ENCODE measurements at regions not wholly inside any gene's neighbourhood (a gene's known extent, or its start where the extent isn't known, plus 50 kb on each side); places are given as distances from the start of the nearest gene placed in this dataset.
"Not testable (repeated sequence)": the region's sequence is repeated elsewhere in the genome, so short reads cannot be mapped to it uniquely, and the experiment has no call there.

GRCh38 chr12:129959889-129960288 is 56.1 kb upstream of the TMEM132D start:
- no peak for DNase-seq (ENCODE audit: low read depth)

- no peak for DNase-seq (ENCODE audit: low read depth)
Observed at GRCh38 chr12:129961091-129961490, 57.3 kb upstream of the TMEM132D start.

- no peak for DNase-seq (ENCODE audit: low read depth)
Observed at GRCh38 chr12:129961856-129962255, 58.0 kb upstream of the TMEM132D start.

GRCh38 chr12:129964300-129964699 is 60.5 kb upstream of the TMEM132D start:
- DNase-seq (ENCODE audit: low read depth) = no peak

- no peak for DNase-seq (ENCODE audit: low read depth)
Observed at GRCh38 chr12:129964826-129965457, 61.1 kb upstream of the TMEM132D start.

GRCh38 chr12:129966146-129966995 is 62.5 kb upstream of the TMEM132D start:
- no peak for DNase-seq (ENCODE audit: low read depth)

- no peak for DNase-seq (ENCODE audit: low read depth)
Observed at GRCh38 chr12:129971721-129972120, 67.9 kb upstream of the TMEM132D start.

- DNase-seq (ENCODE audit: low read depth) = no peak
Observed at GRCh38 chr12:129973236-129973961, 69.6 kb upstream of the TMEM132D start.

GRCh38 chr12:129984106-129984505 is 80.3 kb upstream of the TMEM132D start:
- no peak for DNase-seq (ENCODE audit: low read depth)

GRCh38 chr12:129987841-129988240 is 84.0 kb upstream of the TMEM132D start:
- DNase-seq (ENCODE audit: low read depth) = no peak

- DNase-seq (ENCODE audit: low read depth) = no peak
Observed at GRCh38 chr12:129994634-129995033, 90.8 kb upstream of the TMEM132D start.

- DNase-seq (ENCODE audit: low read depth) = no peak
Observed at GRCh38 chr12:129997239-129997638, 93.4 kb upstream of the TMEM132D start.

GRCh38 chr12:130004310-130004877 is 100.6 kb upstream of the TMEM132D start:
- not testable (repeated sequence) for DNase-seq (ENCODE audit: low read depth)

- DNase-seq (ENCODE audit: low read depth) = no peak
Observed at GRCh38 chr12:130007771-130008170, 103.9 kb upstream of the TMEM132D start.

- DNase-seq (ENCODE audit: low read depth) = no peak
Observed at GRCh38 chr12:130008241-130008640, 104.4 kb upstream of the TMEM132D start.

- no peak for DNase-seq (ENCODE audit: low read depth)
Observed at GRCh38 chr12:130009961-130010360, 106.1 kb upstream of the TMEM132D start.

GRCh38 chr12:130011611-130012385 is 108.0 kb upstream of the TMEM132D start:
- no peak for DNase-seq (ENCODE audit: low read depth)

GRCh38 chr12:130013771-130014484 is 110.1 kb upstream of the TMEM132D start:
- DNase-seq (ENCODE audit: low read depth) = no peak

GRCh38 chr12:130014485-130014807 is 110.6 kb upstream of the TMEM132D start:
- DNase-seq (ENCODE audit: low read depth) = no peak

- no peak for DNase-seq (ENCODE audit: low read depth)
Observed at GRCh38 chr12:130016194-130016593, 112.4 kb upstream of the TMEM132D start.

GRCh38 chr12:130016986-130017385 is 113.2 kb upstream of the TMEM132D start:
- DNase-seq (ENCODE audit: low read depth) = no peak
